OCI-LY3 (cell line): ENCODE measurements at regions not wholly inside any gene's neighbourhood (a gene's known extent, or its start where the extent isn't known, plus 50 kb on each side); places are given as distances from the start of the nearest gene placed in this dataset.

ENCODE experiments used
- EZH2phosphoT487 ChIP-seq: fragments of 200-600 bp; shearing (Covaris generic); IDR thresholded peaks from 2 replicates; pipeline ENCODE4 v1.6.1; 2018; ENCODE audit warnings: antibody characterized with exemption, mixed run types, low read depth
- TF ChIP-seq, protein P1 (sequence below): fragments of 200-600, 300-600 bp; sonication (generic); IDR thresholded peaks from 2 replicates; pipeline ENCODE4 v1.5.1; 2014; ENCODE audit warnings: antibody characterized with exemption, low read length, low read depth

DNA sequence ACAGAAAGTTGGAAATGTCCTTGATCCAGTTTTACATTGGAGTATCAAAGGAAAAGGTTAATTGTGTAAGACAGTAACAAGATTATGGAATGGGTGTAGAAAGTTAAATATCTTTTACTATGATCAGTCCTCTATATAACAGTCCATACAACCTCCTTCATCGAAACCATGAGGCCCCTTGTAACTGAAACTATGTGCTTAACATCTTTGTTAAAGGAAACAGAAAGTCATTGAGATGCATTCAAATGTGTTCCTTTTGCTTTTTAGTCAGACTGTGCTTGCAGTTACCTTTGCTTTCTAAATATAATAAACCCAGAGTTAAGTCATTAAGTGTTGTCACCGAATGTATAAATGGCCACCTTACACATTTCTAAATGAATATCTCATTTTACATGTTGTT is 1298.5 kb downstream of the ROBO2 start:
- TF ChIP-seq, protein P1, sequence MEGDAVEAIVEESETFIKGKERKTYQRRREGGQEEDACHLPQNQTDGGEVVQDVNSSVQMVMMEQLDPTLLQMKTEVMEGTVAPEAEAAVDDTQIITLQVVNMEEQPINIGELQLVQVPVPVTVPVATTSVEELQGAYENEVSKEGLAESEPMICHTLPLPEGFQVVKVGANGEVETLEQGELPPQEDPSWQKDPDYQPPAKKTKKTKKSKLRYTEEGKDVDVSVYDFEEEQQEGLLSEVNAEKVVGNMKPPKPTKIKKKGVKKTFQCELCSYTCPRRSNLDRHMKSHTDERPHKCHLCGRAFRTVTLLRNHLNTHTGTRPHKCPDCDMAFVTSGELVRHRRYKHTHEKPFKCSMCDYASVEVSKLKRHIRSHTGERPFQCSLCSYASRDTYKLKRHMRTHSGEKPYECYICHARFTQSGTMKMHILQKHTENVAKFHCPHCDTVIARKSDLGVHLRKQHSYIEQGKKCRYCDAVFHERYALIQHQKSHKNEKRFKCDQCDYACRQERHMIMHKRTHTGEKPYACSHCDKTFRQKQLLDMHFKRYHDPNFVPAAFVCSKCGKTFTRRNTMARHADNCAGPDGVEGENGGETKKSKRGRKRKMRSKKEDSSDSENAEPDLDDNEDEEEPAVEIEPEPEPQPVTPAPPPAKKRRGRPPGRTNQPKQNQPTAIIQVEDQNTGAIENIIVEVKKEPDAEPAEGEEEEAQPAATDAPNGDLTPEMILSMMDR, result no peak
- no peak for TF ChIP-seq EZH2phosphoT487
